Retina (tissue), 1 donor: ENCODE measurements at regions not wholly inside any gene's neighbourhood (a gene's known extent, or its start where the extent isn't known, plus 50 kb on each side); places are given as distances from the start of the nearest gene placed in this dataset.

Experiments
- DNase-seq: peaks from one replicate; pipeline ENCODE4 v3.0.0-alpha.2; 2016

DNA sequence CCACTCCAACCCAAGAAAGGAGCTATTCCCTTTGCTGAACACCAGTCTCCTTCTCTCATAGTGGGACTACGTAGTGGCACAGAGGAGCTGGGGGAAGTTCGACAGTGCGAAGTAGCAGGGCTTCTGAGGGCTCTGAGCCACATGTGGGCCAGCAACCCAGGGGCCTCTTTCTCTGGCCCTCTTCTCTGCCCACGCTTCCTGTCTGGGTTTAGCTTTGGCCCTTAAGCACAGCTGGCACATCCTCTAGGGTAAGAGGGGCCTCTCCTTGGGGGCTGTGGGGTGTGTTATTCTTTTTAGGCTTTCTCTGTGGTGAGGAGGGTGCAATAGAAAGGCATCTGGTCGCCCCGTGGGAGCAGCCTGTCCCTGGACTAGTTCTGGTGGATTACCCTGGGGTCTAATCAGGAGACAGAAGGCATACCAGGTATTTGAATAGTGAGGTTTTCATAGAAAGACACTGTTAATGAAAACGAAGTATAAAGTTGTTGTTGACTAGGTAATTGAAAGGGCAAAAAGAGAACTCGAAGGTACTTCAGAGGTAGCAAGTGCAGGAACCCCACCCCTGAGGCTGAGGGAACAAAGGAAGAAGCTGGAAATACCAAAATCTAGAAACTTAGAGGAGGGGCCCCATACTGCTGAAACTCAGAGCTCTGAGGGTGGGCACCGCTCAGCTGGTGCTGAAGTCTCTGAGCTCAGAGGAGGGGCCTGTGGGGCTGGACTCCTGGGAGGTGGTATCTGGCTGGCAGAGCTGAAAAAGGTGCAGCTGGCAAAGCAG is 151.9 kb upstream of the RPS6KA3 start:
- DNase-seq = no peak

DNA sequence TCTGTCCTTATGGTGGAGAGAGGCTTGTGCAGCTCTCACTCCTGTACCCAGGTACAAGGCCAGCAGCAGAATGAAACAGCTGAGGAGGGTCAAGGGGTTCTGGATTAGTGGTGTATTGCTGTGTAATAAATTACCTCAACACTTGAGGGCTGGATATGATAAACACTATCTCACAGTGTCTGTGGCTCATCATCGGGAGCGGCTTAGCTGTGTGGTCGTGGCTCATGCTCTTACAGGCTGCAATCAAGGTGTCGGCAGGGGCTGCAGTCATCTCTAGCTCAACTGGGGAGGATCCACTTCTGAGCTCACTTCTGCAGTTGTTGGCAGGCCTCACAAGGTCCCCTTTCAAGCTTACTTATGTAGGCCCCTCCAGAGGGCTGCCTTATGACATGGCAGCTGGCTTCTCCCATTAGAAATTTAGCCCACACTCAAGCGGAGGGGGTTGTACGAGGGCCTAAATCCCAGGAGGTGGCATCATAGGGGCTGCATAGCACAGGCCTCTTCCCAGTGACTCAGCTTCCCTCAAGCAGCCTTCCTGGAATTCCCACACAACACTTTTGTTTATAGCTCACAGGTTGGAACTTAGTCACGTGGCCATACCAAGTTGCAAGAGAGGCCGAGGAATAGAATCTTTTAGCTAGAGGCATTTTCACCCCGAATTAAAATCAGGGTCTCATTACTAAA is 148.2 kb upstream of the RPS6KA3 start:
- no peak for DNase-seq

DNA sequence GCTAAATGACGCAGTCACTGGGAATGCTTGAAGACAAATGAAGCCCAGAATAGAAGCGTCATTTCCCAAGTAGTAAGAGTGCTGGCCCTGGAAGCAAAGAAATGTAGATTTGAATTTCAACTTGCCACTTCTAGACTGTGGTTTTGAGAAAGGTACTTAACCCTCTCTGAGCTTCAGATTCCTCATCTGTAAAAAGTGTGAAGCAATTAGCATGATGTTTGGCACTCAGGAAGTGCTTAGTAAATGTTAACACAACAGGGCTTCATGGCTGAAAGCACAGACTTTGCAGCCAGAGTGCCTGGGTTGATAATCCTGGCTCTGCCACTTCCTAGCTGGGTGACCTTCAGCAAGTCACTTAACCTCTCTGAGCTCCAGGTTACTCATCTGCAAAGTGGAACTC is 147.4 kb upstream of the RPS6KA3 start:
- DNase-seq = no peak

DNA sequence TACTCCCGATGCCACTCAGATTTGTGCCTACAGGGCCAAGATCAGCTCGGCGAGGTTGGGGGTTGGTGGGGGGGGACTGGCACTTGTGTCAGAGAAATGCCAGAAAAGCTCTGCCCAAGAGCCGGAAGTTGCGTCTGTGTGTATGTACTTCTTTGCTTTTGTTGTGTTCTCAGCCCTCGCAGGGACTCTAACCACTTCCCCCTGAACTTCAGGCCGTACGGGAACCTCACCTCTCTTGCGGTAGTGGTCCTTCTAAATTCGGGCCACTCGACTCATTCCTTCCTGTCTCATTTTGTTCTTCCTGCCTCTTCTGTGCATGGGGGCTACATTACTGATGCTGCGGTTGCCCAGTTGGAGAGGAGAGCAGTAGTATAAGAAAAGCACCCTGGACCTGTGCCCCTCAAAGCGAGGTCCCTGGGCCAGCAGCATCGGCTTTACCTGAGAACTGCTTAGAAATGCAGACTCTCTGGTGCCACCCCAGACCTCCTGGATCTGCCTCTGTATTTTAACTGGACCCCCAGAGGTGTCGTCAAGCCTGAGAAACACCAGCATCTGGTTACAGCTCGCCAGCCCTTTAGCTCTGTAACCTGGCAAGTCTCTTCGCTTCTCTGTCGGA is 146.3 kb upstream of the RPS6KA3 start:
- no peak for DNase-seq

DNA sequence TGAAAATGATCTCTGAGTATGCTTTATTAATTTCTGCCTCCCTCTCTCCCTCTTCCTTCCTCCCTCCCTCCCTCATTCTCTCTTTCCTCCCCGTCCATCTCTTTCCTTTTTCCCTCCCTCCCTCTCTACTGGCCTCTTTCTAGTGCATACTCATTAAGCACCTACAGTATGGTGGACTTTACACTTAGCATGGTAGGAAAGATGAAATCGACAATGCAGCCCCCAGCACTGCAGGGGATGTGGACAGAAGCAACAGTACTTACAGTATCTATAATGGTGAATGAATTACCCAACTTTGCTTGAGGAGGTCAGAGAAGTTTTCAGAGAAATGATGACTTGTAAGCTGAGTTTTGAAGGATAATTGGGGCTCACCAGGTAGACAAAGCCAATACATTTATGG is 143.8 kb upstream of the RPS6KA3 start:
- DNase-seq = no peak

DNA sequence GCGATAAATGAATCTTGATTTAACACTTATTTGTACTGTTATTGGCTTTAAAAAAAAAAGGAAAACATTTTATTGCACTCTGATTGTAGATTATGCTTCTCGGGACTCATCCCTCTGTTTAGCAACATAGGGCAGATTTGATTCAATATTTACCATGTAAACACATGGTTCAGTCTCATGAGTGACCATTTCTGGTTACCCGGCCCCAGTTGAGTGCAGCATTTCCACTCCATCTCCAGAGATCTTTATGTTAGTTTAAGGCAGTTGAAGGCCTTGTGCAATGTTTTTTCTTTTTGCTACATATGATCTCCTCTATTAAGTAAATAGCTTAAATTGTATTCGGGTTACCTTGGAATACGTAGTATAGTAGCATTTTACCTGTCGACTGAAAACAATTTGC is 143.3 kb upstream of the RPS6KA3 start:
- no peak for DNase-seq

DNA sequence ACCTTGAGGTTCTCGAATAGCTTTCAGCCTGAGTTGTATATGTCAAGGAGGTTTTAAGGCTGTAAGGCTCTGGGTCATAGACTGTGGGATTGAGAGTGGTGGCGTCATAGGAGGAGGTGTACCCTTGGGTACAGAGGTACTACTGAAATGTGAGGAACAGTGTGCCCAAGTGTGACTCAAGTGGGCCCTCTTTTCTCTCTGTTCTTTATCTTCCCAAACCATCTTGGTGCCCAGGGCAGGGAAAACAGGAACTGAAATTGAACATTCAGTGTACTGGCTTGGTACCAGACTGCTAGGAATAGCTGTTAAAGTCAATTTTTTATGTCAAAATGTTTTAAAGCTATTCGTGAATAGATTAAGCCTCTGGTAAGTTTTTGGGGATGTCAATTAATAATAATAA is 136.2 kb upstream of the RPS6KA3 start:
- no peak for DNase-seq

DNA sequence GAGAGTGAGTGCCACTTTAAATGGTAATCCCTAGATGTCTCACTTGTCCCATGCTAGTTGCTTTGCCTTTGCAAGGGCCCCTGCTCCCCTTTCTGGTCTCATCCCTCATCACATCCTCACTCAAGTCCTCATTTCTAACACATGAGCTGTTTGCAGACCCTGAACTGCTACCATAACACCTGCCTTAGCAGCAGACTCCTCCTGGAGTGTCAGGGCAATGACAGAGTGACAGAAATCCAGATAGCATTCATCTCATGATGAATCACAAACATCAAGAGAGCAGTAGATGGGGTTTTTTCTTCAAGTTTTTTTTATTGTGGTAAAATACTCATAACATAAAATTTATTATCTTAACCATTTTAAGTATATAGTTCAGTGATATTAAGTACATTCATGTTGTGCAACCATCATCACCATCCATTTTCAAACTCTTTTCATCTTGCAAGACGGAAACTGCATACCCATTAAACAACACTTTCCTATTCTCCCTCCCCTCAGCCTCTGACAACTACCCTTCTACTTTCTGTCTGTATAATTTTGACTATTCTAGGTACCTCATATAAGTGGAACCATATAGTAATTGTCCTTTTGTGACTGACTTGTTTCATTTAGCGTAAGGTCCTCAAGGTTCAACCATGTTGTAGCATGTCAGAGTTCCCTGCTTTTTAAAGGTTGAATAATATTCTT is 133.2 kb upstream of the RPS6KA3 start:
- DNase-seq = no peak

DNA sequence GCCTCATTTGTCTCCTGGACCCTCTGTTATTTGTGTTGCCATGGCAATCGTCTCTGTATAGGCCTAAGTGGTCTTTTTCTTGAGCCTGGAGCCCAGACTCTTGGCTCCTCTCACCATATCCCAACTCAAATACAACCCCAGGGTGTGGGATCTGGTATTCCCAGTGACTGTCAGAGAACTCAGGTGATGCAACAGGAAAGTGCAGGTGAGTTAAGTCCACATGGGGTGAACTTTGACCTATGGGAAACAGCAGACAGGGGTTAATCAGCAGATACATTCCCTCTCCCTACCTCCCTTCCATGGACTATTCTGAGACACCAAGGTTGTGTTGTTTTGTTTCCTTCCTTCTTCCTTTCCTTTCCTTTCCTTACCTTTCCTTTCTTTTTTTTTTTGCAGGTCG is 130.9 kb upstream of the RPS6KA3 start:
- DNase-seq = no peak

DNA sequence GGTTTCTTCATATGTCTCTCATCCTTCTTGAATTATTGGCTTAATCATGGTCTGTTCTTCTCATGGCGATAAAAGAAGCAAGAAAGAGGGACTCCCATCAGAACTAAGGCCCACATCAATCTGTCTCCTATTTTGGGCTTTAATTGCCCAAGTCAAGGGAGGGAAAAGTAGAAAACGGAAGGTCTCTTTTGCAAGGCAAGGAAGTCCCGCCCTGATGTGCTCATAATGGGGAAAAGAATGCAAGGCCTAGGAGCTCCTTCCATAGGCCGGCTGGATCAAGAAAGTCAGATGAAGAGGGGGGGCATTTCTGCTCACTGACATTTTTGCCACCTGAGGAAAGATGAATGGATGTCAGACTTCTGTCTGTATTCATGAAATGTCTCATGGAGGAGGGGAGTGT is 127.7 kb upstream of the RPS6KA3 start:
- DNase-seq = no peak

DNA sequence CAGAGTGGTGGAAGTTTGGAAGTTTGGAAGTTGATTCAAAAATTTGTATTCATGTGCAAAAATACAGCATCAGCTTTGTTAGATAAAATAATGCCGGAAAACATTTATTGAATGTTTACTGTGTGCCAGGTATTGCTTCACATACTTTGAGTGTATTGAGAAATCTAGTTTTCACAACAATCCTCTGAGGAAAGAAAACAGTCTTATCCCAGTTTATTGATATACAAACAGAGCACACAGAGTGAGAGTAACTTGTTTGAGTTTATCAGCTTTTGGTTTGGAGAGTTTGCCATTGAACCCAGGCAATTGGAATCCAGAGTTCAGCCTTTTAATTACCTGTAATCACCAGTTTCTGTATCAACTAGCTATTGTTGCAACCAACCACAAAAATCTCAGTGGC is 127.2 kb upstream of the RPS6KA3 start:
- no peak for DNase-seq

DNA sequence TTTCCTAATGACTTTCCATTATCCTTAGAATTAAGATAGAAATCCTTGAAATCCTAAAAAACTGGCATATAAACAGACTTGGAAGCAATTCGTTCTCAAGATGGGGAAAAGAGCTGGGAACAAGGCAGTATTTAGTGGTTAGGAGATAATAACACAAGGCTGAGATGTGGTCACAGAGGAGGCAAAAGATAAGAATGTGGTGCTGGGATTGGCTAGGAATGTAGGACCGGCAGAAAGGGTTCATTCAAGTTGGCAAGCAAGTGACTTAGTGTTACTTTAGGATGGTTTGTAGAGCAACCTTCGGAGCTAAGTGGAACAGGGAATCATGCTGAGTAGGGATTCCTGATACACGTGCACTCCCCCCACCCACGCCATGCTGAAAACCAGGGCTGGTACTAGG is 121.9 kb upstream of the RPS6KA3 start:
- DNase-seq = no peak

DNA sequence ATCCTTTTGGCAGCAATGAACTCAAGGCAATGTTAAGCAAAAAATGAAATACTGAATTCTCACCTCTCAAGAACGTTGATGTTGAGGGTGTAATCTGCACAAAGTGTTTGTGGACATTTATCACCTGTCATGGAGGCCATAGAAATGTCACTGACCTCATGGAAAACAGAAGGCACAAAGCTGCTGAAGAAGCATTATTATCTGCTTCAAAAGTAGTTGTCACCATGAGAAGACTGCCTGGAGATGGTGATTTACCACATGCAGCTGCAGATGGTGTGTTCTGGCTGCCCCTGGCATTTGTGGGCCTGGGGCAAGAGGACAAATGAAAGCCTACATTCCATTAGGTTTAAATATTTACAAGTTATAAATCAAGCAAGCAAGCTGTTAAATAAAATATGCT is 116.8 kb upstream of the RPS6KA3 start:
- no peak for DNase-seq

DNA sequence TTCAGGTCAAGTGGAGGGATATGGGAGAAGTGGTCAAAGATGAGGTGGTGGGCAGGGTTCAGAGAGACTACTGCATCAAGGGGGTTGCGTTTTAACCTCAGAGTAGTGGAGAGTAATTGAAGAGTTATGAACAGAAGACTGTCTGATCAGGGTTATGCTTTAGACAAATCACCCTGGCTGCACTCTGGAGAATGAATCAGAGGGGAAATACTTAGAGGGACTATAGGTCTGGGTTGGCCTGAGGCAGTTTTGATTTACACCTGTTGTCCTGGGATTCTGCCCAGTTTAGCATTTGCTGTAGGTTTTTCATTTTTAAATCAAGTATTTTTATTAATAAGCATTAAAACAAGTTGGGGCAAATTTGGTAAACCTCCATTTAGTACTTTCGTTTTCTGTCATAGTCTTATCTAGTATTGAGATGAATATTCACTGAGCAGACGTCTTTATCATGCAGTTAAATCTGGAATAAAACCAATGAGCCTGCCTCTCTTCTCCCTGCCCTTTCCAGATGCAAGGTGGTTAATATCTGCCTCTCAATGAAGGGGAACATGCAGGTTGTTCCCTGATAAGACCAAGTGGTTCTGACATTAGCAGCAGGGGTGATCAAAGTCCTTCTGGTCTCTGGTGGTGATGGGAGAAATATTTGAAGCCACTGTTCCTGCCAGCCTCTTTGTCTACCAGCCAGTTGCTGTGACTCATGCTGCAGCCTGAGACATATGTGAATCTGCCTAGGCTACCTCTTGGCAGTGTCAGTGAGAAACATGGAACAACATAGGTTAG is 116.0 kb upstream of the RPS6KA3 start:
- no peak for DNase-seq

DNA sequence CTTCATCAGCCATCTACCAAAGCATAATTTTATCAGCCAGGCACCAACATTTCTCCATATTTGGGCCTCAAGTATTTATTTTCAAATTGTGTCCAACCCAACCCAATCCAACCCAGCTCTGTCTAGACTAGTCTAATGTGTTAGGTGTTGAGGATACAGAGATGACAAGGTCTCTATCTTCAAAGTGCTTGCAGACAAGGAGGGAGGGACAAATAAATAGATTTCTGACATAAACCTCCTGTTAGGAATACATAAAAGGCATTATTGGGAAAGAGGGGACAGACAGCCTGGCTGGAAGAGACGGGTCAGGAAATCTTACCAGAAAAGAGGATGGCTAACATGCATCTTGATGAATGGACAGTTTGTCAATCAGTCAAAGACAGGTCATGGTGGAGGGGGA is 115.4 kb upstream of the RPS6KA3 start:
- DNase-seq = no peak

DNA sequence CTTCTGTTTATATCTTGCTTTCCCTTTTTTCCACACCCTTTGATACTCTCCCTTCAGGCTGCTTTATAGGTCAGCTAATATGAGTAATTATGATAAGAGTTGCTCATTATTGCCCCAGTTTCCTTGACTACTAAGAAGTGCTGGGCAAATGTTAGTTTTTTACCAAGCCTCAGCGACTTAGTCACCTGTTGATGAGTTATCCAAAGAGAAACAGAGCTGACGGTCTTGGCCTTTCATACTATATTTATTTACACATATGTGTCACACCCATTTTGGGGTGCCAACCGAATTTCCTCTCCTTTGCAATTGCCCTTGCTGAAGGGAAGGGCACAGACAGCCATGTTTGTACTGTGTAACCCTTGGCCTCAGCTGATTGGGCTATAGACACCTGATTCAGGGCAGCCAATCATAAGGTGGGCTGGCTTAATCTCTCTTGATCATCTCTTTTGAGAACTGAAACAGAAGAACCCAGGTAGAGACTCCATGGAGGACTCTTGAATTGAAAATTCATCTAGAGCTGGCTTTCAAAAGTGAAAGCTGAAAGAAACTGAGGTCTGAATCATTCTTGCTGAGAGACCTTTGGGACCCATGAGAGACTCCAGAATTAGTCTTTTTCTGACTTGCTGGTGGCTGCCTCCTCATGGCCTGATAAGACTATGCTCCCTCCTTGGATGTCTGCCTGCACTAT is 111.7 kb upstream of the RPS6KA3 start:
- no peak for DNase-seq

DNA sequence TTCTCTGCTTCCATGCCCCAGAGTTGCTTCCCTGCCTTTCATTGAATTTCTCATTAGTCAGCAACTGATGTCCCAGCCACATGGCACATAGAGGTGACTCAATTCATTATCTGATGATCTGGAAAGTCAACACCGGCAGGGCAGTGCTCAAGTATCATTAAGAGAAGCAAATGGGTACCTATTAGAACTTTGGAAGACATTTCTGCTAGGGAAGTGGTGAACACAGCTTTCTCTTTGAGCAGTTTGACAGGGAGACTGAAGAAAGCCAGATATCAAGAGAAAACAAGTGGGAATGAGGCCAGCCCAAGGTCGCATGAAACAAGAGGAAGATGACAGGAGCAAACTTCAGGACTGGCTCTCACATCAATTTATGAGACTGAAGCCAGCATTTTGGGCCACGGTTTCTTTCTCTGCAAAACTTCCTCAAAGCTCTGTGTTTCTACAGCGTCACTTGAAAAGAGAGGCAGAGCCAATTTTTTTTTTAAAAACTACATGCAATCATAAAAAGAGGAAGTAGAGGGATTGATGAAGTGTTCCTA is 108.3 kb upstream of the RPS6KA3 start:
- no peak for DNase-seq

DNA sequence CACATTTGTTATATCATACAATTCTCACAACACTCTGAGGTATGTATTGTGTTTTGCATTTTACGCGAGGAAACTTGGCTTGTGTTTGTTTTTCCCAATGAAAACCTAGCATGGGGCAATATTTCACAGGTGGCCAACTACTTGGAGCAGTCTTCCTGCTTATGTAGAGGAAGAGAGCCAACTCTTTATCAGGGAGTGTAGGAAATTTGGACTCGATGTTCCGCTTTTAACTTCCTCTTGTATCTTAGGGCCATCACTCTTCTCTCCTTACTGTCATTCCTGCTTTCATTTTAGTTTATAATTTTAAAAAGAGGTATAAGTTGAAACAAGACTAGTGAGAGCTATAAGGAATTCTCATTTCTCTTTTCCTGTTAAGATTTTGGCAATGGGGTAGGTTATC is 107.7 kb upstream of the RPS6KA3 start:
- no peak for DNase-seq

DNA sequence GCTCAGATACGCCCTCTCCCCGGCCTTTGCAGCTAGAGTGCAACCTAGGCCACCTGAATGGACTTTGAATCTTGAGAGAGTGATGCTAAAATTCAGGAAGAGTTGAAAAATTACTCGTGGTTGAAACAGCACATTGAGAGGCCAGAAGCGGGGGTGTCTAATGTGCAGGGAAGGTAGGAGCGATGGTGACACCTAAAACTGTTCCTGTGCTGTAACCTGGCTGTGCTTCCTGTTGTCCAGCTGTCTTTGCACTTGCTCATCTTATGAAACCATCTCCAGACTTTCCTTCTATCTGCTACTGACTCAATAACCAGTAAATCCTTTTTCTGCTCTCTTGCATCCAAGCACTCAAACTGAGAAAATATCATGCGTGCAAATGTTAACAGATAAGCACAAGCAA is 106.4 kb upstream of the RPS6KA3 start:
- no peak for DNase-seq

DNA sequence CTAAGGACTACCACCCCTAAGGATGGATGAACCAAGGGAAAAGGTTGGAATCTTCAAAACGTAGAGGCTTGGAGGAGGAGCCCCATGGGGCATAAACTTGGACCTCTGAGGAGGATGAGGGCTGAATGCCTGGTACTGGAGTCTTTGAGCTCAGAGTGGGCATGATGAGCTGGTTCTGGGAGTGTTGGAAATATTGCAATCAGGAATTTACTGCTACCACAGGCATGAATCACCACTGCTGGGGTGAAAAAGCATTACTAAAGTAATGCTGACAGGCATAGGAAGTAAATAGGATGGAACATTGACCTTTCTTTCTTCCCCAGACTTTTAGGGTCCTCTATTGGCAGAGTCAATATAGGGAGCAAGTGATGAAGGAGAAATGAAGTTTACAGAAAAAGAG is 105.8 kb upstream of the RPS6KA3 start:
- DNase-seq = no peak

DNA sequence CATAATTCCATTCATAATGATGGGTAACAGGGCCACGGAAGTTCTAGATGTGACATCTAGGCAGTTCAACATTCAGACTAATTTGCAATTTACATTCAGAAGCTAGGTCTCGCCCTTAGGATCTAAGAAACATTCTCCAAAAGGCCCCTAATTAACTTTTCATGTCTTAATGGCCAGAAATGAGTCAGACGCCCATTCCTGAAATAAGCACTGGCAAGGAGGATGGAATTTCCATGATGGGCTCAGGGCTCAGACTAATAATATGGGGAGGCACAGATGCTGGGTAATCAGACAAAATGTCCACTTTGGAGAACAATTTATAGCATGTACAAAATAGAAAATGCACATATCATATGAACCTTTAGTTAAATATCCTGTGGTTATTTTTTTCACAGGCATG is 102.8 kb upstream of the RPS6KA3 start:
- no peak for DNase-seq

DNA sequence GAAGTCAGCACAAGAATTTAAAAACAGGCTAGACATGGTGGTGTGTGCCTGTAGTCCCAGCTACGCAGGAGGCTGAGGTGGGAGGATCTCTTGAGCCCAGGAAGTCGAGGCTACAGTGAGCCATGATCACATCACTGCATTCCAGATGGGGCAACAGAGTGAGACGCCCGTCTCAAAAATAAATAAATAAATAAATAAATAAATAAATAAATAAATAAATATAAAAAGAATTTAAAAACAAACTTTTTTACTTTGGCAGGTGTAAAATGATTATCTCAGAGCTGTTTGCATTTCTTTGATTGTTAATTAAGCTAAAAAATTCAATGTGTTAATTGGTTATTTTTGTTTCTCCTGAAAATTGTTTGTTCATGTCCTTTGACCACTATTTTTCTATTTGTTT is 97.5 kb upstream of the RPS6KA3 start:
- no peak for DNase-seq
